Left renal cortex interstitium (tissue), 4 donors: ENCODE measurements at regions not wholly inside any gene's neighbourhood (a gene's known extent, or its start where the extent isn't known, plus 50 kb on each side); places are given as distances from the start of the nearest gene placed in this dataset.
"Not testable (repeated sequence)": the region's sequence is repeated elsewhere in the genome, so short reads cannot be mapped to it uniquely, and the experiment has no call there.

Experiments
- DNase-seq, 4 donors: peaks; one replicate each; pipeline ENCODE4 v3.0.0-alpha.2; 2013; ENCODE audit warnings: low read depth in 4 of 4, low spot score in 2 of 4, missing footprints in 1 of 4

GRCh38 chr21:35516292-35516691 is 467.2 kb upstream of the RUNX1 start:
- DNase-seq: not testable (repeated sequence)

DNA sequence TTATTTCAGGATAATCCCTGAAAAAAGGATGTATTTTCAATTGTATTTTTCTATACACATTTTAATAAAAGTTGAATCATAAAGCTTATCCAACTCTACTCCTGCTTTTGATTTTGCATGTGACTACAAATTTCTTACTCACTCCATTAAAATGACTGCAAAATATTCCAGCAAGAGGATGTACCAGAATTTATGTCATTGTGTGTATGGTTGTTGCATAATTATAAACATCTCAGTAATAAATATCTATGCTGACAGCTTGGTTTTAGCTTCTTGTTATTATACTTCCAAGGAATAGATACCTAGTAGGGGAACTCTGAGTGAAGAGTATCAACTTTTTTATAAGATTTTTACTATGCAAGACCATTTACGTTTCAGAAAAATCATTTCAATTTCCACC is 463.2 kb upstream of the RUNX1 start:
- no peak for DNase-seq

GRCh38 chr21:35511696-35512162 is 462.6 kb upstream of the RUNX1 start:
- no peak for DNase-seq

DNA sequence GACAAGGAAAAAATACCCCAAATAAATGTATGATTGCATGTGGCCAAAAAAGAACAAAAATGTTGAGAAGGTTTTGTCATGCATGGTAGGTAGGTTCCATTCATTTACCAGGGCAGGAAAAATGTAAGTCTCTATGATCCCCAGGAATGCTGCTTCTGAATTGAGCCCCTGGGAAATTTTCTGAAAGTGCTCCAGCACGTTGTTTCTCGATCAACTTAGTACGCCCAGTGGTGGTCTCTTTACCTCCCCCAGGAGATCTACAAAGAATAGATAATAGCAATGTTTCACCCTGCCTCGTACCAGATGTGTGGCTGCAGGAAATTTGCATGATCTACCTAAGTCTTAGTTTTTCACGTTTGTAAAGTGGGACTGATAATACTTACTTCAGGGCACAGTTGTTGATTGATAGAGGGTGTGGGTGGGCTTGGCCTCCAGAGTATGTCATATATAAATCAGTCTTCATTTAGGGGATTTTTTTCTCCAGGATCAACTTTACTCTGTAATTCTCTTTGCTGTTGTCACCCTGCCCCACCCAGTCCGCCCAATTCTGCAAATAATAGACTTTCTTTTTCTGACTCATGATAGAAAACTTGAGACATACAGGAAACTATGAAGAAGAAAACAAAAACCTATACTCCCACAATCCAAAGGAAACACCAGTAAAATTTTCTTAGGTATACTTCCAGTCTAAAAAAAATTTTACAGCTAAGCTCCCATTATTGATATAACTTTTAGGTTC is 462.0 kb upstream of the RUNX1 start:
- DNase-seq: no peak

- DNase-seq: no peak
These were observed 461.2 kb upstream of the RUNX1 start for GRCh38 chr21:35510294-35510693.

DNA sequence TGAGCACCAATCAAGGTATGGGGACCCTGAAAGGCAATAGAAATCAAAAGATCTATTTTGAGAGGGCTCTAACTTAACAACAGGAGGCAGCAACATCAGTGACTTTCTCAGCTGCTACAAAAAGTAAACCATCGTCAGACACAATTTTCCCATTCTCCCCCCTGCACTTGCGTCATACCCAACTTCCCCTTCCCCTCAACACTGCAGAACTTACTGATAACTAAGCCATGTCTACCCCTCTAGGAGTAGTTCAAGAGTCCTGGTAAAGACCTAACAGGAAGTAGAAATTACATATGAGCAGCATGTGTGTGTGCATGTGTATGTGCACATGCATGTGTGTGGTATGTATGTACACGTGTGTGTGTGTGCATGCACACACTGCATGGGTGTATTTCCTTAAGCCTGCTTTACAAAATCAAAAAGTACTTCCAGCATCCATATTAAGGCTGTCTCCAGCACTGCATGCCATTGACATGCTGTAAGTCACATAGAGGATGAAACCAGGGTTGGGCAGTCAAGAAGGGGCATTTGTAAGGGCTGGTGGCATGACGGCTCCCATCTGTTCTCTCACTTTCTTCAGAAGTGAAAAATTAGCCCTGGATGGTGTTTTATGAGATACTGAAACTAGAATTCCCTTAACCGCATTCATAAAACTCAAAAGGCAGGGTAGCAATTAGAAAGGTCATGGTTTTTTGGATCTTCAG is 460.1 kb upstream of the RUNX1 start:
- DNase-seq: no peak

GRCh38 chr21:35508139-35508888 is 459.2 kb upstream of the RUNX1 start:
- no peak for DNase-seq

GRCh38 chr21:35507181-35507759 is 458.2 kb upstream of the RUNX1 start:
- no peak for DNase-seq

DNA sequence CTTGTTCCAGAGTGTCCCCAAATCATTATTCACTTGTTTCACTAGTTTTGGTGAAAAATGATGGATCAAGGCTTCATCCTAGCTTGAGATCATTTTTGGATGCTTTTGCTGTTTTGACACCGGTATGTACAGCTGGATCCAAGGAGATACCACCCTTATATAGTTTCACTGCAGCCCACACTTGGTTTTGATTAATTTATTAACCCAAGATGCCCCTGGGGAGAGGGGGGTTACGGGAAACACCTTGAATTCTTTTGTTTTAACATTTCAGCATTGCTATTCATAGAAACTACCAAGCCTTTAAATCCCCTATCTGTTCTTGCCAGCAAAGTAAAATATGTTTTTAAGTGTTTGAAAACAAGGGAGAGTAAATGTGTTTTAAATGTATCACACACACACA is 457.7 kb upstream of the RUNX1 start:
- no peak for DNase-seq

DNA sequence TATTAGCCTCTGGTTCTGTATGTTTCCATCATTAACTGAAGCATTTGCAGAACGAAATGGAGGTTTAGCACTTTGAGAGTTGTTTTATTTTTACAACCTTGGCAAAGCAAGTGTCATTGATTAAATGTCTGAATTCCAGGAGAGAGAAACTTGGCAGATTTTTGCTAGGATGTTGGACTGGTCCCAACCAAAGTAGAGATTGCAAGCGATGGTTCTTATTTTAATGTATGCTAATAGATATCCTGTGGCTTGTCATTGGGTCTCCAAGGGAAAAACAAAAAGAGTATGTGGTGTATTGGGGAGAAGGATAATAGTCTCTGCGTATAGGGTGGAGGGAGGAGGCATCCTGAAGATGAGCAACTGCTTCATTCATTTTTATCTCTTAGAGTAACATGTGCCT is 457.2 kb upstream of the RUNX1 start:
- no peak for DNase-seq

DNA sequence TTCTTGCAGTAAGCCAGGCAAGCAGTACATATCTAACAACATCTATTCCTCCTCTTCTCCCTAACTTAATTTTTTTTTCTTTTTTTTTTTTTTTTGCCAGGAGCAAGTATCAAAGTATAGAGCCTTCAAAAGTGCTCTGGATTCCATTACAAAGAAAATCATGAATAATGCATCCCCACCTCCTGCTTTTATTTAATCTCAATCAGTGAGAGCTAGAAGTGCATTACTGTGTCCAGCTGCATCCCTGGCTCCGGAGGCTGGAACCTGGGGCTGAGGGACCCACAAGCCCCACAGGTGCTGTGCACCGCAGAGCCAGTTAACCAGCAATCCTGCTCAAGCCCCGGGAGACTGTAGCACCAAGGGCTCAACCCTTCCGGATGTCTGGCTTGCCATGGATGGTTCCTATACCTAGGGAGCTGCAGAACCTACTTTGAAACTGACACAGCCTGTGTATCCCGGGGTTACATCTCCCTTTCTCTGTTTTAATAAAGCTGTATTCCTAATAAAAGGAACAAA is 455.9 kb upstream of the RUNX1 start:
- DNase-seq: no peak

- DNase-seq: no peak
These were observed 455.2 kb upstream of the RUNX1 start for GRCh38 chr21:35504277-35504676.

DNA sequence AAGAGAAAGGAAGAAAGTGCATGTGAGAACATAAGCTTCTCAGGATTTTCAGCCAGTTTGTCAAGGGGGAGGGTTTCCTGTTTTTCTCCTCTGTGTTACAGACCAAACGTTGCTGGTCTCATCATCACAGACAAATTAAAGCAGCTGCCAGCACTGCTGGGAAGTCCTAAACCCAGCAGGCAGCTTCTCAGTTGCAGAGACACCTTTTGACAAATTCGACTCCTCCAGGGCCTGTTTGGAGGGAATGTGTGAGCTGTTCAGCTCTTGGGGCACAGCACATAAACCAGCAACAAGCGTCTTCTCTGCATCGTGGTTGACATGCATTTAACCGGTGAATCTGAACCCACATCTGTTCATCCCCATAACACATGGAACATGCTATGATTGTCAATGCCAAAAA is 454.6 kb upstream of the RUNX1 start:
- no peak for DNase-seq

DNA sequence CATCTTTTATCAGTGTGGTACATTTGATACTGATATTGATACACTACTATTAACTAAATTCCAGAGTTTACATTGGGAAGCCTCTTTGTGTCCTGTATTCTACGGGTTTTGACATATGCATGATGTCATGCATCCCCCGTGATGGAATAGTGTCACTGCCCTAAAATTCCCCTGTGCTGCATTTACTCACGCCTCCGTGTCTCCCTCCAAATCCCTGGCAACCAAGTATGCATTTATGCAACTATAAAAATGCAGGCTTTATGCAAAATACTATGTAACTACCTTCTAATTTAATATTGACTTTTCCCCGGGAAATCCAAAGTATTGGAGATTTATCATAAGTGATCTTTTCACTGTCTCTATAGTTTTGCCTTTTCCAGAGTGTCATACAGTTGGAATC is 453.7 kb upstream of the RUNX1 start:
- no peak for DNase-seq

- not testable (repeated sequence) for DNase-seq
These were observed 448.4 kb upstream of the RUNX1 start for GRCh38 chr21:35497522-35497921.

GRCh38 chr21:35491920-35492678 is 443.0 kb upstream of the RUNX1 start:
- DNase-seq: no peak

GRCh38 chr21:35491114-35491513 is 442.0 kb upstream of the RUNX1 start:
- no peak for DNase-seq

DNA sequence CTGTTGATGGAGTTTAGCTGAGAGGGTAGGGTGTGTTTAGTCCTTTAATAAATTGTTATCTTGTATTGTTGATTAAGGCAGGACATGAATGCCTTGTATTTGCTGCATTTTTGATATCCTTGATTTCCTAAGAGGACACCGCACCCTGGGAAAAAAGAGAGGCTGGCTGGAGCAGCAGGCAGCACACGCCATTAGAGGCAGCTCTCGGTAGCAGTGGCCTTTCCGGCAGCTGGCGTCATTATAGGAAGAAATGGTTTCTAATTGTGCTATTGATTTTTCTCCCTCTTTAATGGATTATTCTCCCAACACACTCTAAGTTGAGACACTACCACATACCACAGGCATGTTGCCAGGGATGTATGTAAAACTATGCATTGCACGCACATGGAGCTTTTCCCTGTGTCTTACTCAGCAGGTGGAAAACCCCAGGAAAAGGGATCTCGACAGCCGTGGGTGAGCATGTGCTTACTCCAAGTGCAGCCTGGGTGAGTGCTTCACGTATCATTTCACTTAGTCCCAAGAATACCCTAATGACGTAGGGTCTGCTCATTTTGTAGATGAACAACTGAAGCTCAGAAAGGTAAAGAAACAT is 440.4 kb upstream of the RUNX1 start:
- no peak for DNase-seq

GRCh38 chr21:35488946-35489345 is 439.8 kb upstream of the RUNX1 start:
- no peak for DNase-seq

GRCh38 chr21:35485364-35485763 is 436.3 kb upstream of the RUNX1 start:
- DNase-seq: no peak
